TTC549 (cell line): ENCODE measurements at regions not wholly inside any gene's neighbourhood (a gene's known extent, or its start where the extent isn't known, plus 50 kb on each side); places are given as distances from the start of the nearest gene placed in this dataset.

Experiments used
- FAIRE-seq: peaks from 2 replicates; lab custom pipeline; 2012; peaks lifted over from hg19 to GRCh38; lab: Jason Lieb, UNC

DNA sequence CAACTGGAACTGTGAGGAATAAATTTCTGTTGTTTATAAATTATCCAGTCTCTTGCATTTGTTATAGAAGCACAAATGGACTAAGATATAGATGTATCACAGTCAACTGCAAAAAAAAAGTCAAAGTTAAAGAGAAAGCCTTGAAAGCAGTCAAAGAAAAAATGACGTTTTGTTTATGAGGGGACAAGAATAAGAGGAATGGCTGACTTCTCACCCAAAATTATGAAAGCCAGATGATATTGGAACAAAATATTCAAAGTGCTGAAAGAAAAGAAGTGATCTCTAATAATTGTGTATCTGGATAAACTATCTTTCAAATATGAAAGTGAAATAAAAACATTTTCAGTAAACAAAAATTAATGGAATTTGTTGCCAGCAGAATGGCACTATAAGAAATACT lies 171.8 kb upstream of the IGF1R start:
- no peak for FAIRE-seq

GRCh38 chr15:98480844-98481243 lies 167.5 kb upstream of the IGF1R start:
- FAIRE-seq, result no peak

GRCh38 chr15:98483575-98484130 lies 164.7 kb upstream of the IGF1R start:
- no peak for FAIRE-seq

DNA sequence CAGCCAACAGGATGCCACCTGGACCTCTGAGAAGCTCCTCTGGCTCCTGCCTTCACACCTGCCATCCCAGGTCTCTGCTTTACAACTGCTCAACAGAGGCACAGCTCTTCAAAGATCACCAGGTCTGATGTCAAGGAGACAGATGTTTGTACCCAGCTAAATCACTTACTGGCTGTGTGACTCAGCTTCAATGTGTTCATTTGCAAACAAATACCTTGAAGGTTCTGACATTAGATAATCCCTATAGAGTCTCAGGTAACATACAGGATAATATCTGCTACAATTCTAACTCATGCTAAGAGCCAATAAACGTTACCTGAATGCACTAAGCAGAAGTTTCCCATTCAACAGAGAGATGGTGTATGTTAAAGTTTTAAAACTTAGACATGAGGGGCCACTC lies 163.4 kb upstream of the IGF1R start:
- no peak for FAIRE-seq

DNA sequence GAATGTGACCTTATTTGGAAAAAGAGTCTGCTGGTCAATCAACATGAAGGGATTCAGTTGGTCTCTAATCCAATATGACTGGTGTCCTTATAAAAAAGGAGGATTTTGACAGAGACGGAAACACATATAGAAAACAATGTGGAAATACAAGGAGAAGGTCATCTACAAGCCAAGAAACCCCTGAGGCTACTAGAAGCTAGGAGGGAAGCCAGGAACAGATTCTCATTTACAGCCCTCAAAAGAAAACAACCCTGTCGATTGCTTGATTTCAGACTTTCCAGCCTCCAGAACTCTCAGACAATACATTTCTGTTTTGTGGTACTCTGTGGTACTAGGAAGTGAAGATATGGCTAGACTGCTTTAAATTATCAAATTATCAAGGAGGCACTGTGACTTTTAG lies 162.9 kb upstream of the IGF1R start:
- FAIRE-seq, result no peak

DNA sequence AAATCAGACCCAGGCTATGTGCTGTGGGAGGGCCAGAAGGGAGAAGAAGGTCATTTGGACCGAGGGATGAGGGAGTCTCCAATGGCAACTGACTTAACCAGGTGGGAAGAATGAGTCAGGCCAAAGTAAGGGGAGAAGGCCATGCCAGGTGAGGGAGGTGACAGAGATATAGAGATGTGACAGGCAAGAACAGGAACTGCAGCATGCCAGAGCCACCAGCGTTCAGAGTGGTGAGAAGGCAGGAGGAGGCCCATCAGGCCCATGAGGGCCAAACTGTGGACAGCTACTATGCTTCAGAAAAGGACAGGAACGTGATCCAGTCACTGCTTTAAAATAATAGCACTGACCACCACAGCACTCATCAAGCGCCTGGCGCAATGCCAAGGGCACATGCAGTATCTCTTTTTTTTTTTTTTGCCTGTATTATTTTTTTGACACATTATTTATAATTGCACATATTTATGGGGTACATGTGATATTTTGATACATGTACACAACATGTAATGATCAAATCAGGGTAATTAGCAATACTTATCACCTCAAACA lies 154.3 kb upstream of the IGF1R start:
- no peak for FAIRE-seq

GRCh38 chr15:98501192-98501591 lies 147.1 kb upstream of the IGF1R start:
- no peak for FAIRE-seq

GRCh38 chr15:98501632-98502031 lies 146.7 kb upstream of the IGF1R start:
- no peak for FAIRE-seq

- no peak for FAIRE-seq
Observed at GRCh38 chr15:98503970-98504369, 144.4 kb upstream of the IGF1R start.

GRCh38 chr15:98504998-98505397 lies 143.3 kb upstream of the IGF1R start:
- no peak for FAIRE-seq

GRCh38 chr15:98505611-98506031 lies 142.7 kb upstream of the IGF1R start:
- FAIRE-seq, result no peak

DNA sequence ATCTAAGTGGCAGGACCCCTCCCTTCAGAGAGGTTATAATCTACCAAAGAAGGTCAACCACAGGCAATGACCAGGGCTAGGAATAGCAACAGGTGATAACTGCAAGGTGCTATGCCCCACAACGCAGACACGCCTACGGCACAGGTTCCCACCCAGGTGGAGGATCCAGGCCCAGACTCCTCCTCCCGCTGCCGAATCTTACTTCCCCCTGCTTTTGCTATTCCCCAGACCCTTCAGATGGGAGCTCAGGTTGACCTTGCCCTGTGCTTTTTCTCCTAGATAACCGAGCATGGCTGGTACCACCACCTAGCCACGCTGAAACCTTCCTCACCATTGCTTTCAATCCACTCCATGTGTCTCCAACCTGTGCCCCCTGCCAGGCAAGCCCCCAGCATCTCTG lies 142.2 kb upstream of the IGF1R start:
- FAIRE-seq, result no peak

GRCh38 chr15:98506711-98507110 lies 141.6 kb upstream of the IGF1R start:
- no peak for FAIRE-seq

DNA sequence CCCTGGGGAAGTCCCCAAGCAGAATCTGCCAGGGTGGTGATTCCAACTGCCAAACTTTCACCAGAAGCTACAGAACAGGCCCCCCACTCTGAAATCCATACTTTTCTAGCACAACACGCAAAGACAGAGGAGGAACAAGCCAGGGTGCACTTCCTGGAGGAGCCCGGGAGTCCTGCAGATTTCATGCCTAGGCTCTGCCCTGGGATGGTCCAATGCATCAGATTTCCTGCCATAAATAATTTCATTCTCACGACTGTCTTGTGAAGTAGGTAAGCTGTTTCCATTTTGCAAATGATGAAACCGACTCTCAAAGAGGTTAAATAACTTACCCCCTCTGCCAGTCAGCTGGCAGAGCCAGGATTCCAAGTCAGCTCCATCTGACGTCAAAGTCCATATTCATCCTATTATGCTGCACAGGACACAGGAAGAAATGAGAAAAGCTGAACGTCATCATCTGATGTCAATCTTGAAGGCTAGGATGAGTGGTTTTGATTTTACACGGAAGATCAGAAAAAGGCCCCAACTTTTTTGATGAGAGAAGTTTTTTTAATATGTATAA lies 134.8 kb upstream of the IGF1R start:
- no peak for FAIRE-seq

- no peak for FAIRE-seq
Observed at GRCh38 chr15:98514034-98514622, 134.2 kb upstream of the IGF1R start.

DNA sequence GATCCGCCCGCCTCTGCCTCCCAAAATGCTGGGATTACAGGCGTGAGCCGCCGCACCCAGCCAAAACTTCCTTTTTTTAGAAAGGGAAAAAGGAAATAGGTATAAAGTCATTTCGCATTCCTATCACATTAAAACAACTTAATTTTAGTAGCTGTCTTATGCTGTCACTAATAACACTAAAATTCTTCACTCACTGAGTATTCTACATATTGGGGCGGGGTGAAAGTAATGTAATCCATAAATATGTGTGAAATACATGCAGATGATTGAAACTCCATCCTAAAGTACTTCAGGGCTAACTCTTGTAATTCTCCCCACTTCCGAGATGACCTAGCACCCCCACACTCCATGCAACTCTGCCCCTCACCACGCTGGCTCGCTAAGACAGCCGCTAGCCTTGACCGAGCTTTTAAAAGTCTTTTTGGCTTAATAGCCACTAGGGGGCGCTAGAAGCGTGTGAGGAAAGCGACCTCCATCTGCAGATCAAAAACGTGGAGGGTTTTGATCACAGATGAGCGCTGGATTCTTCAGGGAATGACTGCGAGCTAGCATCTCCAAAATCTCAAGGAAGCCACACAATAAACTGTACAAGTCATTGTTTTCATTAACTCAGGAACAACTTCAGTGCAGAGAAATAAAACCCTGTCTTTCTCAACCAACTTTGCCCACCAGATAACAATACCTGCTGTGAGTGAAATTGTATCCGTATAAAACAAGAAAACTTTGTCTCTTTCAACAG lies 129.3 kb upstream of the IGF1R start:
- FAIRE-seq, result peak; percentile 68

- no peak for FAIRE-seq
Observed at GRCh38 chr15:98519767-98520550, 128.4 kb upstream of the IGF1R start.

DNA sequence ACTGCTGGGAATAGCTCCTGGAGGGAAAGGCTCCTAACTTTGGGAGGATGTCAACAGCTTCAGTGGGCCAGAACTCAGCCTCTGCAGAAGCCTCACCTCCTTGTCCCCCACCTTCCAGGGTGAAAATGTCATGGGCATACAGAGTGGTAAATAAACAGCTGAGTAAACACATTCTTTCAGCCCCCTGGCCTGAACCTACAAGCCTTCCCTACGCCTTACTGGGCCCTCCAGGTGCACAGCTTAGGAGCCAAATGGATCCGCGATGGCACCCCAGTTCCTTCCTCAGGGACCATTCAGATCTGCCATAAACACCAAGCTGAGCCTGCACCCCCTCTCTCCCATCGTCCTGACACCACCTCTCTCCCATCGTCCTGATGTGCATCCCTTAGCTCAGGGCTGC lies 126.2 kb upstream of the IGF1R start:
- FAIRE-seq, result no peak

DNA sequence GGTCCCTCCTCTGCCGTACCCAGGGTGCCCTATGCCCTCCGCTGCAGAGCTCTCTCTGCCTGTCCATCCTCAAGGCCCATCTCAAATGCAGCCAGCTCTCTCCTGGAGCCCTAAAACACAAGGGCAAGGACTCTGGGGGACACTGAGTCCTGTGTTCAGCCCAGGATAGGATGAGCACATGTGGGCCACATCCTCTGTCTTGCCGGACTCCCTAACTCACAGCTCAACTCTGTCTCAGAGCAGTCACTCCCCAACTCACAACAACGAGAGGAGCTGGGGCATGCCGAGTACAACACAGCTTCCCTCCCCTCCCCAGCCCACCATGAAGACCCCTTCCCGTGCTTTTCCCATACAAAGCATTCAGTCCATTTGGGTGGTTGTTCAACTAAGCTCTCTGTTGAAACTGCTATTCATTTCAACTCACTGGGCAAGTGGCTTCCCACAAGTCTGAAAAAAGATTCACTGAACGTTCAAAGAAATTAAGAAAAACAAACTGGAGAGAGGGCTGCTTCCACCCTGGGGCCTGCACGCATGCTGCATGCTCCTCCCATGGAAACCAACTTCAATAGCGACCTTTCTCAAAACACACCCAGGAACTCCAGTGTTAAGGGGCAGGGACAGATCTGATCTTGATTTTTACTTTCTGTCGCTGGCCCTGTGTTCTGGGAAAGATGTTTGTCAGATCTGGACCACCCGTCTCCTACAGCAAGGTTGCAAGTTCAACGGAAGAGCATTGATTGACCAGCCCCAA lies 124.3 kb upstream of the IGF1R start:
- FAIRE-seq, result no peak

DNA sequence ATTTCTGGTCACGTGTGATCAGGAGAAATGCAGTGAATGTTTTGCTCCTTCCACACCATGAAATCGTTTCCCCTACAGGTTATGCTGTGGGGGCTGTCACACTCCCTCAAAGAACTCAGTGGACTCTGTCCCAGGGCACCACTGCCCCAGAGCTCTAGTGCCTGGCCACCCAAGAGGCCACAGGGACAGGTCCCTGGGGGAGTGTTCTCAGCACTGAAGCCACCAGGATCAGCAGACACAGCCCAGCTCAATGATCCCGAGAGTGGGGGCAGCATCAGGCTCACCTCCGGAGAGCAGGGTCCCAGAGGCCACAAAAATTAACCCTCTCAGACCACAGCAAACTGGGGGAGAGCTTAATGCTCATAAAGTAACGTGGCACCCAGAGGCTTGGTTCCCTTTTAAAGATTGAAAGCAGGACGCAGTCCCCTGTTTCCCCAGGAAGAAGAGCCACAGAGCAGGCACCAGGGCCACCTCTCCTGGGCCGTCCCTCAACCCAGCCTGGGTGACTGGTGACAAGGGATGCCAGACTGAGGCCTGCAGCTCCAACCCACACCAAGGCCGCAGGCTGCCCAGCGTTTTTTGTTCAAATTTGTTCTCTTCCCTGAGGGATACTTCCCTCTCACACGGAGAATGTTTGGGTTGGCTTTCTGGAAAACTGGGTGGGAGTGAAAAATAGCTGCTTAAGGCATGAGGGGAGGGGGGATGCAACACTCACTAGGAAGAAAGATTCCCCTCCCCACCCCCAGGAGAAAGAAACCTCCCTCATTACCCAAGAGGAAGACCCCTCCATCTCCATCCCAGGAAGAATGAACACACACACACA lies 123.3 kb upstream of the IGF1R start:
- no peak for FAIRE-seq

- FAIRE-seq, result no peak
Observed at GRCh38 chr15:98525661-98526001, 122.7 kb upstream of the IGF1R start.
